ENCODE measurements at regions not wholly inside any gene's neighbourhood (a gene's known extent, or its start where the extent isn't known, plus 50 kb on each side); places are given as distances from the start of the nearest gene placed in this dataset.
A peak's percentile ranks its signal among the peaks of the same experiment; 100 is the strongest.

DNA sequence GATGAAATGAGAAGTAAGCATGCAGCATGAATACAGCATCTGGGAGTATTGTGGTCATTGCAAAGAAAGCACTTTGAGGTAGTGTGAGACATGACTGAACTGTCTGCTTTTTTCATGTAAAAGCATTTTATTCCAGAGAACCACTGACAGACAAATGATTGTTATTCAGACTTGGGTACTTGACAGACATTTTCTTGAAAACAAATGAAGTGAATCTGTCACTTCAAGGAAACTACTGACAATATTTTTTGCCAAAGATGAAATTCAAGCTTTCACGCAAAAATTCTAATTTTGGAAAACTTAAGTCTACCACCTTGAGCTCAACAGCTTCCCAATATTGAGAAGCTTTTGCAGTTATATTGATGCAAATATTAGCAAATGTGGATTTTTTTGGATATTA lies 255.7 kb downstream of the ARL6IP6 start:
- no peak overlapping the region for H3K4me3 ChIP-seq (ENCODE audit: low read depth, low read length)

DNA sequence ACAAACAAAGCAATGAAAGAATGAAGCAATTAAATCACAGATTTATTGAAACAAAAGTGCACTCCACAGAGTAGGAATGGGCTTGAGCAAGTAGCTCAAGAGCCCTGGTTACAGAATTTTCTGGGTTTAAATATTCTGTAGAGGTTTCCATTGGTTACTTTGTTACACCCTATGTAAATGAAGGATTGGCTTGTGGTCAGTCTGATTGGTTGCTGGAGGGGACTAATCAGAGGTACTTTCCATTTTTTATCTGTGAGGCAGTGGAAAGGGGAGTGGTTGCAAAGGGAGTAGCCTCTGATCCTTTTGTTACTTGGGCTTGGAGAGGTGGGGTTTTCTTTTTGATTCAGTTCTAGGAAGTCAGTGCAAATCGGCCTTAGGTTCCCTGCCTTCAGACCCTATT lies 253.3 kb downstream of the ARL6IP6 start:
- no peak overlapping the region for H3K4me3 ChIP-seq (ENCODE audit: low read depth, low read length)
- DNase-seq (ENCODE audit: low read depth): no peak
- TF ChIP-seq, protein P1, sequence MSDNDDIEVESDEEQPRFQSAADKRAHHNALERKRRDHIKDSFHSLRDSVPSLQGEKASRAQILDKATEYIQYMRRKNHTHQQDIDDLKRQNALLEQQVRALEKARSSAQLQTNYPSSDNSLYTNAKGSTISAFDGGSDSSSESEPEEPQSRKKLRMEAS (IDR thresholded peaks at IDR 0.05; ENCODE audit: low read depth, low read length): no peak
- TF ChIP-seq, protein P2, sequence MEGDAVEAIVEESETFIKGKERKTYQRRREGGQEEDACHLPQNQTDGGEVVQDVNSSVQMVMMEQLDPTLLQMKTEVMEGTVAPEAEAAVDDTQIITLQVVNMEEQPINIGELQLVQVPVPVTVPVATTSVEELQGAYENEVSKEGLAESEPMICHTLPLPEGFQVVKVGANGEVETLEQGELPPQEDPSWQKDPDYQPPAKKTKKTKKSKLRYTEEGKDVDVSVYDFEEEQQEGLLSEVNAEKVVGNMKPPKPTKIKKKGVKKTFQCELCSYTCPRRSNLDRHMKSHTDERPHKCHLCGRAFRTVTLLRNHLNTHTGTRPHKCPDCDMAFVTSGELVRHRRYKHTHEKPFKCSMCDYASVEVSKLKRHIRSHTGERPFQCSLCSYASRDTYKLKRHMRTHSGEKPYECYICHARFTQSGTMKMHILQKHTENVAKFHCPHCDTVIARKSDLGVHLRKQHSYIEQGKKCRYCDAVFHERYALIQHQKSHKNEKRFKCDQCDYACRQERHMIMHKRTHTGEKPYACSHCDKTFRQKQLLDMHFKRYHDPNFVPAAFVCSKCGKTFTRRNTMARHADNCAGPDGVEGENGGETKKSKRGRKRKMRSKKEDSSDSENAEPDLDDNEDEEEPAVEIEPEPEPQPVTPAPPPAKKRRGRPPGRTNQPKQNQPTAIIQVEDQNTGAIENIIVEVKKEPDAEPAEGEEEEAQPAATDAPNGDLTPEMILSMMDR (IDR thresholded peaks at IDR 0.05; ENCODE audit: low read depth, low read length): no peak
- no peak for TF ChIP-seq MYC (IDR thresholded peaks at IDR 0.05; ENCODE audit: low read depth, low read length)

More for the DNA sequence above, 255.7 kb downstream of the ARL6IP6 start:
- DNase-seq (ENCODE audit: low read depth): no peak
- TF ChIP-seq POLR2A (IDR thresholded peaks at IDR 0.05; ENCODE audit: extremely low read depth, insufficient read length): no peak
- TF ChIP-seq, protein P2 (IDR thresholded peaks at IDR 0.05; ENCODE audit: low read depth, low read length): no peak
- TF ChIP-seq, protein P1 (IDR thresholded peaks at IDR 0.05; ENCODE audit: low read depth, low read length): no peak
- TF ChIP-seq MYC (IDR thresholded peaks at IDR 0.05; ENCODE audit: low read depth, low read length): no peak

DNA sequence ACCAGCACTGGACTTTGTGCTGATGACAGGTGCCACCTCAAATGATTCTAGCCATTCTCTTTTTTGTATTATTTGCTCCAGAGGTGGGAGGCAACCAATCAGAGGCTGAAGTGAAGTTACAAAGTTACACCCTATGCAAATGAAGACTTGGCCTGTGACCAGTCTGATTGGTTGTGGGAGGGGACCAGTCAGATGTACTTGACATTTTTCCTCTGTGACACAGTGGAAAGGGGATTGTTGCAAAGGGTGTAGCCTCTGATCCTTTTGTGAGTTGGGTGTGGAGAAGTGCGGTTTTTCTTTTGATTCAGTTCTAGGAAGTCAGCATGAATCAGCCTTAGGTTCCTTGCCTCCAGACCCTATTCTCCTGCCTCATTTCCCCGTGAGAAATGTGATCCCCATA lies 244.0 kb downstream of the ARL6IP6 start:
- H3K4me3 ChIP-seq (ENCODE audit: low read depth, low read length): no peak overlapping the region
- TF ChIP-seq, protein P1 (IDR thresholded peaks at IDR 0.05; ENCODE audit: low read depth, low read length): no peak
- TF ChIP-seq POLR2A (IDR thresholded peaks at IDR 0.05; ENCODE audit: extremely low read depth, insufficient read length) (no peak), MYC (IDR thresholded peaks at IDR 0.05; ENCODE audit: low read depth, low read length) (no peak)
- TF ChIP-seq, protein P2 (IDR thresholded peaks at IDR 0.05; ENCODE audit: low read depth, low read length): no peak
- DNase-seq (ENCODE audit: low read depth): no peak

DNA sequence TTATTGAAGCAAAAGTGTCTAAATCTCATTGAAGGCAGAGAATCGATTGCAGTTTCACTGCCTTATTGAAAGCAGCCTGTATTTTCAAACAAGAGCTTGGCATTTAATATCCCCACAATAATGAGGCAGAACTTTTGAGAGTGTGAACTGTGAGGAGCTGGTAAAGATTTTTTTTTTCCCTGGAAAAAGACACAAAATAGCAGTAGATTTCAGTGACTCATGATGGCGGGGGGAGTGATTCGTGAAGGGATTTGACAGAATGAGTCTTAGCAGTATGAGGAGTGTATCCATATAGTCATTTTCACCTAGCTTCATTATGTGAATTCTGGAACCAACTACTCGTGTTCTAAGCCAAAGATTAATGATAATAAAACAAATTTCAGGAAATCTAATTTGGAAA lies 242.9 kb downstream of the ARL6IP6 start:
- DNase-seq (ENCODE audit: low read depth): no peak
- H3K4me3 ChIP-seq (ENCODE audit: low read depth, low read length): no peak overlapping the region
- TF ChIP-seq MYC (IDR thresholded peaks at IDR 0.05; ENCODE audit: low read depth, low read length) (no peak), POLR2A (IDR thresholded peaks at IDR 0.05; ENCODE audit: extremely low read depth, insufficient read length) (no peak)
- TF ChIP-seq, protein P1 (IDR thresholded peaks at IDR 0.05; ENCODE audit: low read depth, low read length): no peak
- TF ChIP-seq, protein P2 (IDR thresholded peaks at IDR 0.05; ENCODE audit: low read depth, low read length): no peak

DNA sequence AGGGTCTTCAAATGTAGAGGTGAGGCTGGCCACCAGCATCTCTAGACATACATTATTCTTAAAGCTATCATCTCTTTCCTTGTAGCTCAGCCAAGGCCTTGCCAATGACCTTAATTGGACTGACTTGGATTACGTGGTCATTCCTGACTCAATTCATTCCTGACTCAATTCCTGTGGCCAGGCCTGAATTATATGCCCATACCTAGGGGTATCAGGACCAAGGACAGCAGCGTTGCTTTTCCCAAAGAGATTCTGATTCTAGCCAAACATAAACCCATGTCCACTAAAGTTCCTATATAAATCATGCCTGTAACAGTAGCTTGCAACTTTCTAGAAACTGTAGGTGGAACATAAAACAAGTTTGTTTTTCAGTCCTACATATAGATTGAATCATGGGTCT lies 231.7 kb downstream of the ARL6IP6 start:
- TF ChIP-seq, protein P2 (IDR thresholded peaks at IDR 0.05; ENCODE audit: low read depth, low read length): no peak
- TF ChIP-seq POLR2A (IDR thresholded peaks at IDR 0.05; ENCODE audit: extremely low read depth, insufficient read length) (no peak), MYC (IDR thresholded peaks at IDR 0.05; ENCODE audit: low read depth, low read length) (no peak)
- TF ChIP-seq, protein P1 (IDR thresholded peaks at IDR 0.05; ENCODE audit: low read depth, low read length): no peak
- no peak overlapping the region for H3K4me3 ChIP-seq (ENCODE audit: low read depth, low read length)
- peak; percentile 12 for DNase-seq (ENCODE audit: low read depth)

DNA sequence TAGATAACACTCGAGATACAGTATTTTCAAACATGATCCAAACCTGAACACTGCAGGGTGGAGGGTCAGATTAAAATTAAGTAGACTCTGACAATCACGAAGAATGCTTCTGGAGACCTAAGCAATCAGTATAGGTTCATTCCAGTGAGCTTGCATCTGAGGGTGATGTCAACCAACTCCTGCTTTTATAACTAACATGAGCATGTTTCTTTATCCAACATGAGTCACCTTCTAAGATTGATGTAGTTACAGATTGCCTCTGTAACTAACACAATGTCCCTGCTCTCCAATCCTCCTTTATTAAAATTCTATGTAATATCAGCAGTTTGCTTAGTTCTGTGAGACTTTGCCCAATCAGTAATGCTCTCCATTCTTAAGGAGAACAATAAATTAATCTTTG lies 225.7 kb downstream of the ARL6IP6 start:
- no peak for TF ChIP-seq MYC (IDR thresholded peaks at IDR 0.05; ENCODE audit: low read depth, low read length)
- TF ChIP-seq, protein P2 (IDR thresholded peaks at IDR 0.05; ENCODE audit: low read depth, low read length): no peak
- TF ChIP-seq POLR2A (IDR thresholded peaks at IDR 0.05; ENCODE audit: extremely low read depth, insufficient read length): no peak
- TF ChIP-seq, protein P1 (IDR thresholded peaks at IDR 0.05; ENCODE audit: low read depth, low read length): no peak
- DNase-seq (ENCODE audit: low read depth): no peak

More for the DNA sequence above, 225.7 kb downstream of the ARL6IP6 start:
- no peak overlapping the region for H3K4me3 ChIP-seq (ENCODE audit: low read depth, low read length)

Data from NB4 (cell line).